Hippocampal formation (tissue), 2 donors: ENCODE measurements at regions not wholly inside any gene's neighbourhood (a gene's known extent, or its start where the extent isn't known, plus 50 kb on each side); places are given as distances from the start of the nearest gene placed in this dataset.
A peak's percentile ranks its signal among the peaks of the same experiment; 100 is the strongest.

ENCODE experiments used
- DNase-seq, 2 donors: peaks; one replicate each; lab custom pipeline; 2025; lab: John Stamatoyannopoulos, UW

GRCh38 chr19:13606156-13606555, 99.9 kb upstream of the CACNA1A start:
- no peak for DNase-seq

- DNase-seq: no peak
Observed at GRCh38 chr19:13604902-13605586, 98.8 kb upstream of the CACNA1A start.

GRCh38 chr19:13600802-13601201, 94.5 kb upstream of the CACNA1A start:
- DNase-seq: no peak

- no peak for DNase-seq
Observed at GRCh38 chr19:13600091-13600490, 93.8 kb upstream of the CACNA1A start.

GRCh38 chr19:13599681-13600080, 93.4 kb upstream of the CACNA1A start:
- DNase-seq: no peak

GRCh38 chr19:13598098-13598497, 91.8 kb upstream of the CACNA1A start:
- DNase-seq: no peak

- peak; percentile 22 to 41 for DNase-seq
Observed at GRCh38 chr19:13597640-13598039, 91.4 kb upstream of the CACNA1A start.

GRCh38 chr19:13588957-13589833, 82.9 kb upstream of the CACNA1A start:
- DNase-seq: peak; percentile 3 to 57

- no peak for DNase-seq
Observed at GRCh38 chr19:13585512-13585911, 79.2 kb upstream of the CACNA1A start.

GRCh38 chr19:13583753-13584152, 77.5 kb upstream of the CACNA1A start:
- DNase-seq: no peak

GRCh38 chr19:13583114-13583513, 76.8 kb upstream of the CACNA1A start:
- no peak for DNase-seq

- DNase-seq: no peak
Observed at GRCh38 chr19:13581576-13581975, 75.3 kb upstream of the CACNA1A start.

GRCh38 chr19:13579388-13580060, 73.2 kb upstream of the CACNA1A start:
- DNase-seq: no peak

- no peak for DNase-seq
Observed at GRCh38 chr19:13576726-13577125, 70.4 kb upstream of the CACNA1A start.

- DNase-seq: no peak
Observed at GRCh38 chr19:13574933-13575332, 68.7 kb upstream of the CACNA1A start.

GRCh38 chr19:13573056-13573667, 66.9 kb upstream of the CACNA1A start:
- DNase-seq: no peak

GRCh38 chr19:13561461-13561860, 55.2 kb upstream of the CACNA1A start:
- no peak for DNase-seq

GRCh38 chr19:13557756-13558398, 51.6 kb upstream of the CACNA1A start:
- no peak for DNase-seq

- no peak for DNase-seq
Observed at GRCh38 chr19:13556552-13556951, 50.3 kb upstream of the CACNA1A start.
